GM12878 (cell line): ENCODE measurements at regions not wholly inside any gene's neighbourhood (a gene's known extent, or its start where the extent isn't known, plus 50 kb on each side); places are given as distances from the start of the nearest gene placed in this dataset.

Experiments used
- ATAC-seq: fragments of 200-7000 bp; cut with Tn5 transposase; 3 replicates; pipeline ENCODE4 v1.9.1; 2020; ENCODE audit warnings: mild to moderate bottlenecking, moderate library complexity
- BruUV-seq: library from RNA; stranded (reverse); fragments of 400-500 nt; replicated peaks from 2 replicates; lab custom pipeline; 2021; lab: Mats Ljungman, UMichigan
- CTCF ChIA-PET: fragments of 300-600 bp; sonication (Branson Sonifier 250); formaldehyde crosslinking; extraction: SDS; loops from one replicate; lab custom pipeline; 2021; ENCODE audit warnings: inconsistent platforms; lab: Yijun Ruan, JAX
- POLR2A ChIA-PET: fragments of 350-600 bp; formaldehyde crosslinking; extraction: SDS; loops from one replicate; lab custom pipeline; 2021; ENCODE audit warnings: inconsistent platforms; lab: Charles Lee
- RAD21 ChIA-PET: fragments of 300-600 bp; sonication (Branson Sonifier 250); formaldehyde crosslinking; loops from one replicate; lab custom pipeline; 2023; ENCODE audit warnings: antibody characterized with exemption; ENCODE audit not compliant: unreplicated experiment; lab: Charles Lee
- SMC1A ChIA-PET: fragments of 300-600 bp; sonication (Branson Sonifier 250); formaldehyde crosslinking; loops from one replicate; lab custom pipeline; 2023; ENCODE audit not compliant: unreplicated experiment, uncharacterized antibody; lab: Charles Lee
- DNase-seq: peaks from one replicate; pipeline ENCODE4 v3.0.0-alpha.2; 2011; ENCODE audit warnings: low read depth, low spot score
- FAIRE-seq: peaks from 3 replicates; lab custom pipeline; 2011; peaks lifted over from hg19 to GRCh38; lab: Jason Lieb, UNC
- H2AFZ ChIP-seq: 2 replicates; pipeline ENCODE4 v1.6.0; 2011; ENCODE audit warnings: low read depth, low read length, control low read depth; ENCODE audit not compliant: control insufficient read depth
- H3K27ac ChIP-seq: 2 replicates; pipeline ENCODE4 v1.5.1; 2011; ENCODE audit warnings: control low read depth; ENCODE audit not compliant: control insufficient read depth, insufficient read depth
- H3K27me3 ChIP-seq, 2 experiments: replicated peaks in 1 of 2; 2 replicates each; pipeline versions ENCODE4 v1.6.0 to v1.6.1; 2011; ENCODE audit warnings: low read length in 1 of 2; ENCODE audit not compliant: control insufficient read depth in 2 of 2, insufficient read depth in 2 of 2
- H3K36me3 ChIP-seq, 2 experiments: 2 replicates each; pipeline ENCODE4 v1.5.1; 2011; ENCODE audit warnings: low read length in 1 of 2; ENCODE audit not compliant: control insufficient read depth in 2 of 2, insufficient read depth in 2 of 2
- H3K4me1 ChIP-seq: 2 replicates; pipeline ENCODE4 v1.6.1; 2011; ENCODE audit warnings: mild to moderate bottlenecking, low read length, moderate library complexity, mixed read lengths; ENCODE audit not compliant: control insufficient read depth, insufficient read depth
- H3K4me2 ChIP-seq: 2 replicates; pipeline ENCODE4 v1.6.0; 2011; ENCODE audit warnings: control low read depth; ENCODE audit not compliant: control insufficient read depth, insufficient read depth
- H3K4me3 ChIP-seq: fragments of 200-600 bp; sonication (generic); 2 replicates; pipeline ENCODE4 v1.5.1; 2016
- H3K79me2 ChIP-seq: 2 replicates; pipeline ENCODE4 v1.6.0; 2011; ENCODE audit warnings: low read length; ENCODE audit not compliant: control insufficient read depth, insufficient read depth
- H3K9ac ChIP-seq: 2 replicates; pipeline ENCODE4 v1.8.0; 2011; ENCODE audit warnings: low read length, control low read depth, mixed read lengths; ENCODE audit not compliant: control insufficient read depth, insufficient read depth
- H3K9me3 ChIP-seq: replicated peaks from 3 replicates; pipeline ENCODE4 v1.5.1; 2011; ENCODE audit warnings: mild to moderate bottlenecking, low read length; ENCODE audit not compliant: control insufficient read depth, insufficient read depth
- H4K20me1 ChIP-seq: 2 replicates; pipeline ENCODE4 v1.6.0; 2011; ENCODE audit not compliant: control insufficient read depth, insufficient read depth
- ATF7 ChIP-seq: fragments of 450-650 bp; IDR thresholded peaks from 2 replicates; pipeline ENCODE4 v1.6.1; 2016; ENCODE audit warnings: low read depth, mild to moderate bottlenecking
- CBX3 ChIP-seq: fragments of 200-600 bp; sonication (generic); IDR thresholded peaks from 2 replicates; pipeline ENCODE4 v1.6.1; 2016; ENCODE audit warnings: low read depth, borderline replicate concordance
- E4F1 ChIP-seq: fragments of 450-650 bp; IDR thresholded peaks from 2 replicates; pipeline ENCODE4 v1.6.1; 2018; ENCODE audit warnings: borderline replicate concordance, mild to moderate bottlenecking; ENCODE audit not compliant: partially characterized antibody
- EED ChIP-seq: sonication (generic); IDR thresholded peaks from 2 replicates; pipeline ENCODE4 v1.6.1; 2016; ENCODE audit warnings: antibody characterized with exemption, low read depth
- JUNB ChIP-seq: IDR thresholded peaks from 2 replicates; pipeline ENCODE4 v1.6.1; 2016; ENCODE audit warnings: antibody characterized with exemption, mild to moderate bottlenecking
- KLF5 ChIP-seq: fragments of 450-650 bp; IDR thresholded peaks from 2 replicates; pipeline ENCODE4 v1.6.1; 2014; ENCODE audit warnings: mild to moderate bottlenecking; ENCODE audit not compliant: partially characterized antibody
- NR2F1 ChIP-seq: fragments of 450-650 bp; conservative IDR thresholded peaks from 2 replicates; pipeline ENCODE4 v1.6.1; 2017; ENCODE audit warnings: mild to moderate bottlenecking
- PBX3 ChIP-seq: IDR thresholded peaks from 2 replicates; pipeline ENCODE4 v1.6.1; 2011; ENCODE audit warnings: mild to moderate bottlenecking, low read depth, low read length, moderate library complexity; ENCODE audit not compliant: insufficient replicate concordance
- POLR2A ChIP-seq: IDR thresholded peaks from 2 replicates; pipeline ENCODE4 v1.6.1; 2011; ENCODE audit warnings: low read depth, mild to moderate bottlenecking, low read length
- SPI1 ChIP-seq: IDR thresholded peaks from 2 replicates; pipeline ENCODE4 v1.6.1; 2011; ENCODE audit warnings: low read depth, mild to moderate bottlenecking, low read length, moderate library complexity, borderline replicate concordance; ENCODE audit not compliant: insufficient read depth
- STAT1 ChIP-seq: fragments of 450-650 bp; conservative IDR thresholded peaks from 2 replicates; pipeline ENCODE4 v1.6.1; 2014; ENCODE audit warnings: antibody characterized with exemption, mild to moderate bottlenecking
- TARDBP ChIP-seq: IDR thresholded peaks from 2 replicates; pipeline ENCODE4 v1.6.1; 2016; ENCODE audit warnings: borderline replicate concordance
- ZBTB11 ChIP-seq: fragments of 450-650 bp; formaldehyde crosslinking; IDR thresholded peaks from 2 replicates; pipeline ENCODE4 v1.5.0; 2022; ENCODE audit warnings: mild to moderate bottlenecking, missing genetic modification characterization
- ZNF24 ChIP-seq: fragments of 450-650 bp; IDR thresholded peaks from 2 replicates; pipeline ENCODE4 v1.6.1; 2017; ENCODE audit warnings: antibody characterized with exemption, mild to moderate bottlenecking
- ZNF384 ChIP-seq: IDR thresholded peaks from 2 replicates; pipeline ENCODE4 v1.6.1; 2012; ENCODE audit warnings: low read depth, mild to moderate bottlenecking, low read length, improper control_type of control experiment, borderline replicate concordance
- ZNF622 ChIP-seq: fragments of 450-650 bp; IDR thresholded peaks from 2 replicates; pipeline ENCODE4 v1.6.1; 2017; ENCODE audit warnings: mild to moderate bottlenecking, inconsistent platforms
- WGBS: methylation state at CpG from one replicate; pipeline ENCODE4 v1.1.6; 2016; ENCODE audit warnings: low lambda C conversion rate; ENCODE audit not compliant: insufficient replicate concordance, insufficient coverage; ENCODE audit errors: missing lambda C conversion rate; 5-methylcytosine and 5-hydroxymethylcytosine counted together
- in situ Hi-C: fragments of 300-500 bp; cut with MboI; formaldehyde crosslinking; loops from 9 replicates; pipeline ENCODE4 v1.14.3; 2018; ENCODE audit warnings: mixed read lengths
- intact Hi-C: fragments of 100-400 bp; cut with micrococcal nuclease; formaldehyde crosslinking; loops from one replicate; pipeline ENCODE4 v1.14.2; 2022; ENCODE audit not compliant: unreplicated experiment

- no peak for FAIRE-seq
- WGBS: 49% methylated on average over 15 of the region's 15 CpGs
These were observed 371.8 kb downstream of the BCL11B start for GRCh38 chr14:98900236-98900635.

GRCh38 chr14:98900798-98901197 lies 371.2 kb downstream of the BCL11B start:
- RAD21 ChIA-PET: no interaction called here
- Histone ChIP-seq H3K9me3 (no peaks in the 10 kb centered on the region; the same call in 2 of the 3 replicates), H3K4me3 (no peak overlapping the region), H3K79me2 (no peaks in the 10 kb centered on the region), H3K4me1 (no peaks in the 10 kb centered on the region), H3K27ac (no peak overlapping the region), H3K36me3 (no peaks in the 10 kb centered on the region), H2AFZ (no peak overlapping the region), H3K27me3 (no peaks in the 10 kb centered on the region), H3K9ac (no peak overlapping the region), H4K20me1 (no peaks in the 10 kb centered on the region), H3K4me2 (no peak overlapping the region)
- FAIRE-seq (no peak), DNase-seq (no peak), ATAC-seq (no peak)
- in situ Hi-C loops (no loop called here), intact Hi-C loops (no loop called here)
- POLR2A ChIA-PET: no interaction called here
- CTCF ChIA-PET: no interaction called here
- SMC1A ChIA-PET: no interaction called here
- WGBS: 34% methylated on average over 4 of the region's 4 CpGs
- BruUV-seq: no TSS peak
- TF ChIP-seq POLR2A (no peak), TARDBP (no peak), ZBTB11 (CRISPR knock-in tag) (no peak), PBX3 (no peak), SPI1 (no peak), EED (no peak), ZNF622 (no peak), E4F1 (no peak), CBX3 (no peak)

More at GRCh38 chr14:98900236-98900635, 371.8 kb downstream of the BCL11B start:
- Histone ChIP-seq H2AFZ (no peak overlapping the region), H3K9ac (no peak overlapping the region), H3K4me2 (no peak overlapping the region), H3K4me1 (no peaks in the 10 kb centered on the region), H3K36me3 (no peaks in the 10 kb centered on the region), H3K4me3 (no peak overlapping the region), H4K20me1 (no peaks in the 10 kb centered on the region), H3K9me3 (no peaks in the 10 kb centered on the region; the same call in 2 of the 3 replicates), H3K27me3 (no peaks in the 10 kb centered on the region), H3K27ac (no peak overlapping the region), H3K79me2 (no peaks in the 10 kb centered on the region)
- ChIA-PET RAD21 (no interaction called here), POLR2A (no interaction called here), SMC1A (no interaction called here), CTCF (no interaction called here)
- in situ Hi-C loops: no loop called here
- ATAC-seq (no peak), DNase-seq (no peak)
- no peak for TF ChIP-seq ZNF384
- TF ChIP-seq STAT1: no peak
- TF ChIP-seq ZNF24: no peak
- no peak for TF ChIP-seq NR2F1
- no peak for TF ChIP-seq EED
- no peak for TF ChIP-seq JUNB
- TF ChIP-seq ATF7: no peak
- no peak for TF ChIP-seq KLF5
- BruUV-seq: no TSS peak
- intact Hi-C loops: no loop called here
